GM23338 (cell line): ENCODE measurements at regions not wholly inside any gene's neighbourhood (a gene's known extent, or its start where the extent isn't known, plus 50 kb on each side); places are given as distances from the start of the nearest gene placed in this dataset.

Experiments used
- ATAC-seq: fragments of 200-7000 bp; cut with Tn5 transposase; 3 replicates; pipeline ENCODE4 v1.9.1; 2020
- DNase-seq: peaks from one replicate; pipeline ENCODE4 v3.0.0-alpha.2; 2015; ENCODE audit warnings: low spot score
- H2AFZ ChIP-seq: fragments of 200-600 bp; sonication (generic); 2 replicates; pipeline ENCODE4 v1.8.0; 2016; ENCODE audit warnings: antibody characterized with exemption, mild to moderate bottlenecking, moderate library complexity
- H3F3A ChIP-seq: fragments of 200-600 bp; sonication (generic); replicated peaks from 2 replicates; pipeline ENCODE4 v1.8.0; 2017; ENCODE audit warnings: antibody characterized with exemption, mixed run types, low read depth
- H3K27ac ChIP-seq: fragments of 200-600 bp; sonication (generic); 2 replicates; pipeline ENCODE4 v1.6.1; 2016; ENCODE audit warnings: low read depth
- H3K27me3 ChIP-seq: fragments of 200-600 bp; sonication (generic); 2 replicates; pipeline ENCODE4 v1.8.0; 2016; ENCODE audit warnings: mild to moderate bottlenecking, mixed run types, moderate library complexity; ENCODE audit not compliant: insufficient read depth
- H3K36me3 ChIP-seq: fragments of 200-600 bp; sonication (generic); 2 replicates; pipeline ENCODE4 v1.8.0; 2016; ENCODE audit warnings: mild to moderate bottlenecking; ENCODE audit not compliant: insufficient read depth
- H3K4me1 ChIP-seq: fragments of 200-600 bp; sonication (generic); 2 replicates; pipeline ENCODE4 v1.8.0; 2016; ENCODE audit warnings: mild to moderate bottlenecking, moderate library complexity; ENCODE audit not compliant: insufficient read depth
- H3K4me2 ChIP-seq: fragments of 200-600 bp; sonication (generic); 2 replicates; pipeline ENCODE4 v1.7.1; 2017; ENCODE audit warnings: mixed run types
- H3K4me3 ChIP-seq: fragments of 200-600 bp; sonication (generic); 2 replicates; pipeline ENCODE4 v1.6.1; 2016; ENCODE audit warnings: mixed run types
- H3K79me2 ChIP-seq: fragments of 200-600 bp; sonication (generic); replicated peaks from 2 replicates; pipeline ENCODE4 v1.8.0; 2017; ENCODE audit warnings: mild to moderate bottlenecking; ENCODE audit not compliant: insufficient read depth
- H3K9me2 ChIP-seq: fragments of 200-600 bp; sonication (generic); 2 replicates; pipeline ENCODE4 v1.8.0; 2017; ENCODE audit not compliant: insufficient read depth
- H4K20me1 ChIP-seq: fragments of 200-600 bp; sonication (generic); replicated peaks from 2 replicates; pipeline ENCODE4 v1.8.0; 2017; ENCODE audit warnings: mild to moderate bottlenecking; ENCODE audit not compliant: insufficient read depth
- H3K27ac Mint-ChIP-seq: 2 replicates; pipeline ENCODE4 v1.8.0; 2020; ENCODE audit warnings: inconsistent platforms, mild to moderate bottlenecking, moderate library complexity, mixed read lengths
- H3K27me3 Mint-ChIP-seq: 3 replicates; pipeline ENCODE4 v1.8.0; 2022; ENCODE audit warnings: low read depth, mild to moderate bottlenecking, moderate library complexity, mixed read lengths, inconsistent platforms; ENCODE audit not compliant: insufficient read depth, poor library complexity
- H3K36me3 Mint-ChIP-seq: 3 replicates; pipeline ENCODE4 v1.8.0; 2021; ENCODE audit warnings: low read depth, mild to moderate bottlenecking, inconsistent platforms, moderate library complexity, mixed read lengths
- H3K4me1 Mint-ChIP-seq: 3 replicates; pipeline ENCODE4 v1.8.0; 2020; ENCODE audit warnings: mild to moderate bottlenecking, inconsistent platforms, mixed read lengths
- H3K4me3 Mint-ChIP-seq: 3 replicates; pipeline ENCODE4 v1.8.0; 2021; ENCODE audit warnings: moderate library complexity, mild to moderate bottlenecking, inconsistent platforms, mixed read lengths
- H3K9me3 Mint-ChIP-seq: 3 replicates; pipeline ENCODE4 v1.8.0; 2020; ENCODE audit warnings: moderate library complexity, mild to moderate bottlenecking, inconsistent platforms, mixed read lengths
- JUNB ChIP-seq: IDR thresholded peaks from one replicate; pipeline ENCODE4 v1.6.1; 2016; ENCODE audit warnings: antibody characterized with exemption; ENCODE audit not compliant: unreplicated experiment
- POLR2AphosphoS5 ChIP-seq: IDR thresholded peaks from 2 replicates; pipeline ENCODE4 v1.6.1; 2016; ENCODE audit warnings: antibody characterized with exemption, low read depth
- ZNF462 ChIP-seq: fragments of 250-450 bp; sonication (Bioruptor Pico); IDR thresholded peaks from 2 replicates; pipeline ENCODE4 v1.5.0; 2020; ENCODE audit warnings: mild to moderate bottlenecking, moderate library complexity

GRCh38 chr20:52746770-52747169, 225.4 kb upstream of the TSHZ2 start:
- Mint-ChIP-seq H3K4me1 (peaks cover 11% of the 10 kb centered on the region), H3K36me3 (no peaks in the 10 kb centered on the region), H3K27ac (no peak overlapping the region), H3K9me3 (no peaks in the 10 kb centered on the region), H3K27me3 (peaks cover 2% of the 10 kb centered on the region), H3K4me3 (no peak overlapping the region)
- TF ChIP-seq JUNB (no peak), ZNF462 (CRISPR knock-in tag) (no peak)
- H4K20me1 ChIP-seq, result no peaks in the 10 kb centered on the region
- DNase-seq, result no peak
- H3F3A ChIP-seq, result no peaks in the 10 kb centered on the region
- no peak for ATAC-seq
- no peaks in the 10 kb centered on the region for H3K36me3 ChIP-seq
- H2AFZ ChIP-seq, result no peak overlapping the region
- no peaks in the 10 kb centered on the region for H3K27me3 ChIP-seq
- H3K9me2 ChIP-seq, result no peaks in the 10 kb centered on the region
- H3K4me3 ChIP-seq, result no peak overlapping the region
- H3K27ac ChIP-seq, result no peak overlapping the region
- H3K4me2 ChIP-seq, result no peak overlapping the region
- H3K4me1 ChIP-seq, result 0 out of 2 replicates have a peak, but pooled peaks cover 6% of the 10 kb centered on the region
- no peaks in the 10 kb centered on the region for H3K79me2 ChIP-seq

- H3K9me3 Mint-ChIP-seq, result no peaks in the 10 kb centered on the region
- H3K4me3 Mint-ChIP-seq, result no peak overlapping the region
- peaks cover 11% of the 10 kb centered on the region for H3K4me1 Mint-ChIP-seq
- H3K27ac Mint-ChIP-seq, result no peak overlapping the region
- Histone ChIP-seq H3K79me2 (no peaks in the 10 kb centered on the region), H3K9me2 (no peaks in the 10 kb centered on the region), H3K4me1 (0 out of 2 replicates have a peak, but pooled peaks cover 6% of the 10 kb centered on the region), H3K36me3 (no peaks in the 10 kb centered on the region), H3K27ac (no peak overlapping the region), H3K4me2 (no peak overlapping the region), H4K20me1 (no peaks in the 10 kb centered on the region), H3K27me3 (no peaks in the 10 kb centered on the region), H3F3A (no peaks in the 10 kb centered on the region), H2AFZ (no peak overlapping the region), H3K4me3 (no peak overlapping the region)
- ATAC-seq (peak; percentile 85), DNase-seq (peak; percentile 76)
- no peaks in the 10 kb centered on the region for H3K36me3 Mint-ChIP-seq
- peaks cover 2% of the 10 kb centered on the region for H3K27me3 Mint-ChIP-seq
- no peak for TF ChIP-seq POLR2AphosphoS5
- no peak for TF ChIP-seq ZNF462 (CRISPR knock-in tag)
Measured at GRCh38 chr20:52746190-52746589, 226.0 kb upstream of the TSHZ2 start.
